Activated T-cell treated with anti-CD3 and anti-CD28 coated beads for 48 hours (primary cell): ENCODE measurements at regions not wholly inside any gene's neighbourhood (a gene's known extent, or its start where the extent isn't known, plus 50 kb on each side); places are given as distances from the start of the nearest gene placed in this dataset.

Experiments used
- DNase-seq: peaks from one replicate; pipeline ENCODE4 v3.0.0-alpha.2; 2020; ENCODE audit warnings: low read depth

GRCh38 chr22:49604732-49605302, 222.9 kb downstream of the BRD1 start:
- no peak for DNase-seq

GRCh38 chr22:49603016-49603415, 224.7 kb downstream of the BRD1 start:
- DNase-seq: no peak

- no peak for DNase-seq
Observed at GRCh38 chr22:49602481-49602880, 225.2 kb downstream of the BRD1 start.

GRCh38 chr22:49601614-49602321, 225.9 kb downstream of the BRD1 start:
- no peak for DNase-seq

GRCh38 chr22:49600891-49601431, 226.7 kb downstream of the BRD1 start:
- no peak for DNase-seq

- no peak for DNase-seq
Observed at GRCh38 chr22:49600468-49600867, 227.2 kb downstream of the BRD1 start.

- DNase-seq: no peak
Observed at GRCh38 chr22:49599691-49600455, 227.8 kb downstream of the BRD1 start.

- DNase-seq: no peak
Observed at GRCh38 chr22:49599039-49599438, 228.6 kb downstream of the BRD1 start.

GRCh38 chr22:49598338-49598737, 229.3 kb downstream of the BRD1 start:
- no peak for DNase-seq

- DNase-seq: no peak
Observed at GRCh38 chr22:49597428-49598039, 230.1 kb downstream of the BRD1 start.

- no peak for DNase-seq
Observed at GRCh38 chr22:49595465-49596078, 232.1 kb downstream of the BRD1 start.

GRCh38 chr22:49594078-49594477, 233.6 kb downstream of the BRD1 start:
- DNase-seq: no peak

GRCh38 chr22:49593509-49593908, 234.2 kb downstream of the BRD1 start:
- no peak for DNase-seq

GRCh38 chr22:49592780-49593501, 234.7 kb downstream of the BRD1 start:
- no peak for DNase-seq

GRCh38 chr22:49590851-49591445, 236.7 kb downstream of the BRD1 start:
- DNase-seq: no peak

- no peak for DNase-seq
Observed at GRCh38 chr22:49590381-49590780, 237.3 kb downstream of the BRD1 start.

GRCh38 chr22:49589811-49590210, 237.9 kb downstream of the BRD1 start:
- no peak for DNase-seq

GRCh38 chr22:49589301-49589700, 238.4 kb downstream of the BRD1 start:
- DNase-seq: no peak

GRCh38 chr22:49588739-49589138, 238.9 kb downstream of the BRD1 start:
- no peak for DNase-seq

- no peak for DNase-seq
Observed at GRCh38 chr22:49587987-49588386, 239.7 kb downstream of the BRD1 start.

GRCh38 chr22:49587421-49587820, 240.3 kb downstream of the BRD1 start:
- DNase-seq: no peak
